ENCODE measurements at regions not wholly inside any gene's neighbourhood (a gene's known extent, or its start where the extent isn't known, plus 50 kb on each side); places are given as distances from the start of the nearest gene placed in this dataset.

DNA sequence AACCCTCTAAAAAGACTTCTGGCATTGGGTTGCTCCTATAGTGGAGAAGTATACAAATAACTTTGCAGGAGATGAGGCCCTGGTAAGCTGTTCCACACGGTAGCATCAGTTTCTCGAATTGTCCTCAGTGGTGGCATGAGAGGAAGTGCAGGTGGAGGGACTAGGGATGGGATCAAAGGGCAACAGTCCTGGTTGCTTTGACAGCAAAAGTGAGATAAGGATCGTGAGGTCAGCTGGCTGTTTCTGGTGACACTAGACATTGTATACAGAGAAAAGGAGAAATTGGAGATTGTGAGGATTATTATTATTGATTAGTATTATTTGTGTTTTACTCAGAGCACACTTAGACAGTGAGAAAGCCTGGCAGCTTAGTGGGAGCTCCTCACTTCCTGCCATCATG is 61.3 kb upstream of the EXOC2 start:
- DNase-seq (ENCODE audit: extremely low read depth, low read depth, low spot score): no peak

- DNase-seq (ENCODE audit: extremely low read depth, low read depth, low spot score): no peak
These were observed 60.5 kb upstream of the EXOC2 start for GRCh38 chr6:753486-753885.

- no peak for DNase-seq (ENCODE audit: extremely low read depth, low read depth, low spot score)
These were observed 59.5 kb upstream of the EXOC2 start for GRCh38 chr6:752438-752837.

DNA sequence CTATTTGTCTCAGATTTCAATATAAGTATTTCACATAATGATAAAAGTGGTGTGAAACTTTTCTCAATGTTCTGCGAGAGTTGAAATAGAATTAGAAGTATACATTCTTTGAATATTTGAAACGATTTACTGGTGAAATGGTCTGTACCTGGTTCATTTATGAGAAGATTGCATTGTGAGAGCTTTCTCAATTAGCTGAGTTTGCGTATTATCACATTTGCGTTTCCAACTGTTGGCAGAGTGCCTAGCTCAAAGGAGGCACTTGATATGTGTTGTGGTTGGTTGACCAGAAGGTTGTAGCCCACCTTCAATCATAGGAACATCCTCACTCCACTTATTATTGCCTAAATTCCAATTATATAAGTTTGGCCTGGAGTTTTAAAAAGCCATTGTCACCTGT is 58.8 kb upstream of the EXOC2 start:
- DNase-seq (ENCODE audit: extremely low read depth, low read depth, low spot score): no peak

- DNase-seq (ENCODE audit: extremely low read depth, low read depth, low spot score): no peak
These were observed 55.0 kb upstream of the EXOC2 start for GRCh38 chr6:747921-748320.

- DNase-seq (ENCODE audit: extremely low read depth, low read depth, low spot score): no peak
These were observed 54.1 kb upstream of the EXOC2 start for GRCh38 chr6:747028-747427.

DNA sequence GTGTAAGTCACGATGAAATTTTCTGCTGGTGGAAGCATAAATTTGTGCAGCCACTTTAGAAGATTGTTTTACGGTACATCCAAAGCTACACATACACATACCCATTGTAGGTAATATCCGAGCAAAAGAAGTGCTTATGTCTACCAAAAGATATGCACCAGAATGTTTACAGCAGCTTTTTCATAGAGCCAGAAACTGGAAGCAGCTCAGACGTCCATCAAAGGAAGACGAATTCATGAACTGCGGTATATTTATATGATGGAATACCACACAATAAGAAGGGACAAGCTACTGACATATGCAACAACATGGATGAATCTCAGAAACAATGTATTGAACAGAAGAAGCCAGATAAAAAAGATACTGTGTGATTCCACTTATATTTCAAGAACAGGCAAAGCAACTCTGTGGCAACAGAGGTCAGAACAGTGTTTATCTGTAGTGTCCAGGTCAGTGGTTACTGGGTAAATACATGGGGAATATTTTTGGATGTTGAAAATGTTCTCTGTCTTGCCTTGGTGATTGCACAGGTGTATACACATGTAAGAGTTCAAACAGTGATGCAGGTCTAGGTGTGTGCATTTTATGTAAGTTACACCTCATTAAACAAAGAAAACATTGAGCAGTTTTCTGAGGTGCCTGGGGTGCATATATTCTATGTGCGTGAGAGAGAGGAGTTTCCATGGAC is 51.9 kb upstream of the EXOC2 start:
- no peak for DNase-seq (ENCODE audit: extremely low read depth, low read depth, low spot score)

GRCh38 chr6:743320-744096 is 50.6 kb upstream of the EXOC2 start:
- DNase-seq (ENCODE audit: extremely low read depth, low read depth, low spot score): no peak

Data from glomerular endothelial cell (primary cell).